ENCODE measurements at regions not wholly inside any gene's neighbourhood (a gene's known extent, or its start where the extent isn't known, plus 50 kb on each side); places are given as distances from the start of the nearest gene placed in this dataset.
"Not testable (repeated sequence)": the region's sequence is repeated elsewhere in the genome, so short reads cannot be mapped to it uniquely, and the experiment has no call there.

DNA sequence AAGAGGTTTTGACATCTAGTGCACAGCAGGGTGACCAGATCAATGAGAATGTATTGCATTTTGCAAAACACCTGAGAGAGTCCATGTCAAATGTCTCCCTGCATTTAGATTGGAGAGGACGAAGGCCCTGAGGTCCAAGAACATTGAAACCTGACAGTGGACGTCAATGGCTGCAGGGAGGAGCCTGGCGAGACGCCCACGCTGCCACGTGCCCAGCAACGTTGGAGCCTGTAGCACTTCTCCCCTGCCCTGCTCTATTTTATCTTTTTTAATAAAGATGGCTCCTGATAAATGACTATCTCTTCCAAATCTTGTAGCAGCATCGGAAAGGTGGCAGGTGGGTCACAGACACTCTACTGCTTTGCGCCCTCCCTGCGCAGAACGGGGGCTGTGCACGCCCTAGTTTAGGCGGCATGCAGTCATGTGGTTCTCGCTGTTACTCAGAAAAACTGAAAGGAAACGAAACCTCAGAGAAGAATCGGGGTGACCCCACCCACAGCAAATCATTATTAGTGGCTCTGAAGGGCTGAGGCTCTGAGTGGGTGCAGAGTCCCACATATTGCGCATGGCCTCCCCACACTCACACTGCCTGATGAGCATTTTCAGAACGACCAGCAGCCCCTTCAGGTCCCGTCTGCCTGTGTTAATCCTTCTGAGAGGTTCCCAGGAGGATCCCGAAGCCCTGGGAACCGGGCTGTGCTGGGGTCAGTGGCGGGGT, 62.5 kb upstream of the TAMM41 start:
- Histone ChIP-seq H3K4me3 (ENCODE audit: low read length) (no peak overlapping the region), H3K27me3 (ENCODE audit: control insufficient read depth, insufficient read depth, low read length) (peaks cover under 1% of the 10 kb centered on the region), H3K27ac (ENCODE audit: low read length) (no peak overlapping the region), H3K9me3 (replicated peaks; ENCODE audit: control insufficient read depth, low read depth, low read length) (no peaks in the 10 kb centered on the region), H3K36me3 (ENCODE audit: control insufficient read depth, insufficient read depth, low read length) (no peaks in the 10 kb centered on the region), H3K4me1 (ENCODE audit: control insufficient read depth, insufficient read depth, low read length) (no peaks in the 10 kb centered on the region)
- WGBS (ENCODE audit: insufficient coverage) = 65% methylated on average over 14 of the region's 22 CpGs
- DNase-seq = no peak

GRCh38 chr3:11909726-11910125, 63.0 kb upstream of the TAMM41 start:
- Histone ChIP-seq H3K4me1 (ENCODE audit: control insufficient read depth, insufficient read depth, low read length) (no peaks in the 10 kb centered on the region), H3K27me3 (ENCODE audit: control insufficient read depth, insufficient read depth, low read length) (no peaks in the 10 kb centered on the region), H3K9me3 (replicated peaks; ENCODE audit: control insufficient read depth, low read depth, low read length) (no peaks in the 10 kb centered on the region), H3K4me3 (ENCODE audit: low read length) (no peak overlapping the region), H3K27ac (ENCODE audit: low read length) (no peak overlapping the region), H3K36me3 (ENCODE audit: control insufficient read depth, insufficient read depth, low read length) (no peaks in the 10 kb centered on the region)
- 86% methylated on average over 1 of the region's 4 CpGs for WGBS (ENCODE audit: insufficient coverage)
- DNase-seq = no peak

DNA sequence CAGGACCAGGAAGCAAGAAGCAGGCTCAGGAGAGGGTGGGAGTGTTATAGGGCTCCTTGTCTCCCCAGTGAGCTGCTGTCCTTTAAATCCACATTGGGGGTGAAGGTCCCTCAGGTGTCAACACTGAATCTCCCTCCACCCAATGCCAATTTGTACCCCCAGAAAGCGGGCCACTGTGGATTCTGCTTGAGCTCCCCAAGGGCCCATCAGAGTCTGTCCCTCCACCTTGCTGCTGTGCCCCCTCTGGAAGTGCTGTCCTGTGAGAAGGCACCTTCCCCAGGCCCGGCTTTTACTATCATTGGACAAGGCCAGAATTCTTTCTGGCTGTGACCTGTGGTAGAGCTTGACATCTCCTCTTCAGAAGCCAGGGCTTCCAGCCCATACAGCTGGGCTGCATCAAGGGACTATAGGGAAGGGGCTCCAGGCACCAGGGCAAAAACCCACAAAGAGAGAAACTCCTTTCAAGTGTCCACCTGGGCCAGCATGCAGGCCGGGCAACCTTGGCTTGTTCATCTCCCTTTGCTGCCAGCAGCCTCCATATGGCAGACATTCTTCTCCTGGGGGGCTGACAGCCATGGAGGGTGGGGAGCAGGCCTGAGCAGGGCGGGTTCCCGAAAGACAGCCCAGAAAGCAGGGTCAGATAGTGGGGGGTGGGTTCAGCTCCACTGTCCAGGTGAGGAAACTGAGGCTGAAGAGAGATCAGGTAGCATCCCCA, 63.7 kb upstream of the TAMM41 start:
- 78% methylated on average over 3 of the region's 5 CpGs for whole genome bisulfite sequencing (ENCODE audit: insufficient coverage)
- DNase-seq; H3K4me3 ChIP-seq (ENCODE audit: low read length); H3K27ac ChIP-seq (ENCODE audit: low read length); H3K9me3 ChIP-seq (replicated peaks; ENCODE audit: control insufficient read depth, low read depth, low read length); H3K27me3 ChIP-seq (ENCODE audit: control insufficient read depth, insufficient read depth, low read length); H3K36me3 ChIP-seq (ENCODE audit: control insufficient read depth, insufficient read depth, low read length); H3K4me1 ChIP-seq (ENCODE audit: control insufficient read depth, insufficient read depth, low read length): not testable (repeated sequence)

DNA sequence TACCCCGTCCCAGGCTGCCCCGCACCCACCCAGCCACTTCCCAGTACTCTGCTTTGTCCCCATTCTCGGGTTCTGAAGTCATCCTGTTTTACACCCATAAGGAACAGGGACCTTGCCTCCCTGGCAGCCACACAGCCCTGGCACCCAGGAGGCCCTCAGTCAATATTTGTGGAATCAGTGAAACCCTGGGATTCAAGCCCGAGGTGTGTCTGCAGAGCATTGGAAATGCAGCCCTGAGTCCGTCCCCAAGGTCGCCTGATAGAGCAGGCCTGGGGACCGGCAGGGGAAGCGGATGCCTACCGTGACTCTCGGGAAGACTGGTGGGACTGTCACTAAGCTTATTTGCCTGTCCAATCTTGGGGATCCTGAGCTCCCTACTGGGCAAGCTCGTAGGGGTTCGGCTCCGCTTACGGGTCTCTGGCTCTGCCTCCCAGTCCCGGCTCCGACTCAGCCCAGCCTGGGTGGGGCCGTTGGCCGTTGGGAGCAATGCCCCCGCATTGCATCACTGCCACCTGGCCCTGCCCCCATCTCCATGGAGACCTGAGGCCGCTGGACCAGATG, 64.4 kb upstream of the TAMM41 start:
- no peaks in the 10 kb centered on the region for H3K27me3 ChIP-seq (ENCODE audit: control insufficient read depth, insufficient read depth, low read length)
- no peaks in the 10 kb centered on the region for H3K4me1 ChIP-seq (ENCODE audit: control insufficient read depth, insufficient read depth, low read length)
- no peak for DNase-seq
- H3K27ac ChIP-seq (ENCODE audit: low read length) = no peak overlapping the region
- H3K9me3 ChIP-seq (replicated peaks; ENCODE audit: control insufficient read depth, low read depth, low read length) = no peaks in the 10 kb centered on the region
- WGBS (ENCODE audit: insufficient coverage) = 81% methylated on average over 14 of the region's 20 CpGs
- H3K36me3 ChIP-seq (ENCODE audit: control insufficient read depth, insufficient read depth, low read length) = no peaks in the 10 kb centered on the region
- H3K4me3 ChIP-seq (ENCODE audit: low read length) = no peak overlapping the region

DNA sequence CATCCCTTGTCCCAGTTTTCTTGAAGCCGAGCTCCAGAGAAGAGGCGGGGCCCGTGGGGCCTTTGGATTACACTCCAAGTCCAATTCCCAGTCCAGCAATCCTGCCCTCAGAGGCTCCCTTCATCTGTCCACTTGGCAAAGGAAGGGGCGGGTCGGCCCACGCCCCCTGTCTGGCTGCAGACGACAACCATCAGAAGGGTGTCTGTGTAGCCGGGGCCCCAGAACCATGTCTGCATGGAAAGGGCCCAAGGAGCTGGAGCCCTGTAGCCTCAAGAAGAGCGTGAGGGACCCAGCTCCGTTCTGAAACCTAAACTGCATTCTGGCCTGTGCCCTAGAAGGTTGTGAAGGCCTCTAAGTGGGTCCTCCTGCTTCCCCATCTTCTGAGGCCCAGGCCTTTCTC, 65.2 kb upstream of the TAMM41 start:
- not testable (repeated sequence) for H3K4me3 ChIP-seq (ENCODE audit: low read length); H3K36me3 ChIP-seq (ENCODE audit: control insufficient read depth, insufficient read depth, low read length); H3K27me3 ChIP-seq (ENCODE audit: control insufficient read depth, insufficient read depth, low read length); H3K9me3 ChIP-seq (replicated peaks; ENCODE audit: control insufficient read depth, low read depth, low read length); H3K4me1 ChIP-seq (ENCODE audit: control insufficient read depth, insufficient read depth, low read length); DNase-seq; H3K27ac ChIP-seq (ENCODE audit: low read length)
- 49% methylated on average over 4 of the region's 10 CpGs for WGBS (ENCODE audit: insufficient coverage)

- no peaks in the 10 kb centered on the region for H3K36me3 ChIP-seq (ENCODE audit: control insufficient read depth, insufficient read depth, low read length)
- 84% methylated on average over 10 of the region's 14 CpGs for WGBS (ENCODE audit: insufficient coverage)
- DNase-seq = no peak
- no peaks in the 10 kb centered on the region for H3K27me3 ChIP-seq (ENCODE audit: control insufficient read depth, insufficient read depth, low read length)
- no peak overlapping the region for H3K27ac ChIP-seq (ENCODE audit: low read length)
- H3K9me3 ChIP-seq (replicated peaks; ENCODE audit: control insufficient read depth, low read depth, low read length) = no peaks in the 10 kb centered on the region
- no peak overlapping the region for H3K4me3 ChIP-seq (ENCODE audit: low read length)
- no peaks in the 10 kb centered on the region for H3K4me1 ChIP-seq (ENCODE audit: control insufficient read depth, insufficient read depth, low read length)
Observed at GRCh38 chr3:11913316-11913715, 66.6 kb upstream of the TAMM41 start.

- Histone ChIP-seq H3K27me3 (ENCODE audit: control insufficient read depth, insufficient read depth, low read length) (no peaks in the 10 kb centered on the region), H3K9me3 (replicated peaks; ENCODE audit: control insufficient read depth, low read depth, low read length) (no peaks in the 10 kb centered on the region), H3K27ac (ENCODE audit: low read length) (no peak overlapping the region), H3K4me1 (ENCODE audit: control insufficient read depth, insufficient read depth, low read length) (no peaks in the 10 kb centered on the region), H3K36me3 (ENCODE audit: control insufficient read depth, insufficient read depth, low read length) (no peaks in the 10 kb centered on the region), H3K4me3 (ENCODE audit: low read length) (no peak overlapping the region)
- 91% methylated on average over 5 of the region's 9 CpGs for WGBS (ENCODE audit: insufficient coverage)
- DNase-seq = no peak
Observed at GRCh38 chr3:11914041-11914440, 67.4 kb upstream of the TAMM41 start.

DNA sequence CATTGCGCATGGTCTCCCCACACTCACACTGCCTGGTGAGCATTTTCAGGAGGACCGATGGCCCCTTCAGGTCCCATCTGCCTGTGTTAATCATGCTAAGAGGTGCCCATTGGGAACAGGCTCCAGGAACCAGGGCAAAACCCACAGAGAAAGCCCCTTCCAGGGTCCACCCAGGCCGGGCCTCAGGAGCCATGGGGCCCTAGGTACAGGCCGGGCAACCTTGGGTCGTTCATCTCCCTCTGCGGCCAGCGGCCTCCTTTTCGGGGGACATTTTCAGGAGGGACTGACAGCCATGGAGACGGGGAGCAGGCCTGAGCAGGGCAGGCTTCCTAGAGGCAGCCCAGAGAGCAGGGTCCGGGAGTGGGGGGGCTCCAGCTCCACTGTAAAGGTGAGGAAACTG, 68.0 kb upstream of the TAMM41 start:
- H3K27ac ChIP-seq (ENCODE audit: low read length) = no peak overlapping the region
- no peaks in the 10 kb centered on the region for H3K4me1 ChIP-seq (ENCODE audit: control insufficient read depth, insufficient read depth, low read length)
- no peaks in the 10 kb centered on the region for H3K36me3 ChIP-seq (ENCODE audit: control insufficient read depth, insufficient read depth, low read length)
- no peak for DNase-seq
- no peak overlapping the region for H3K4me3 ChIP-seq (ENCODE audit: low read length)
- WGBS (ENCODE audit: insufficient coverage) = 73% methylated on average over 8 of the region's 10 CpGs
- no peaks in the 10 kb centered on the region for H3K9me3 ChIP-seq (replicated peaks; ENCODE audit: control insufficient read depth, low read depth, low read length)
- H3K27me3 ChIP-seq (ENCODE audit: control insufficient read depth, insufficient read depth, low read length) = no peaks in the 10 kb centered on the region

DNA sequence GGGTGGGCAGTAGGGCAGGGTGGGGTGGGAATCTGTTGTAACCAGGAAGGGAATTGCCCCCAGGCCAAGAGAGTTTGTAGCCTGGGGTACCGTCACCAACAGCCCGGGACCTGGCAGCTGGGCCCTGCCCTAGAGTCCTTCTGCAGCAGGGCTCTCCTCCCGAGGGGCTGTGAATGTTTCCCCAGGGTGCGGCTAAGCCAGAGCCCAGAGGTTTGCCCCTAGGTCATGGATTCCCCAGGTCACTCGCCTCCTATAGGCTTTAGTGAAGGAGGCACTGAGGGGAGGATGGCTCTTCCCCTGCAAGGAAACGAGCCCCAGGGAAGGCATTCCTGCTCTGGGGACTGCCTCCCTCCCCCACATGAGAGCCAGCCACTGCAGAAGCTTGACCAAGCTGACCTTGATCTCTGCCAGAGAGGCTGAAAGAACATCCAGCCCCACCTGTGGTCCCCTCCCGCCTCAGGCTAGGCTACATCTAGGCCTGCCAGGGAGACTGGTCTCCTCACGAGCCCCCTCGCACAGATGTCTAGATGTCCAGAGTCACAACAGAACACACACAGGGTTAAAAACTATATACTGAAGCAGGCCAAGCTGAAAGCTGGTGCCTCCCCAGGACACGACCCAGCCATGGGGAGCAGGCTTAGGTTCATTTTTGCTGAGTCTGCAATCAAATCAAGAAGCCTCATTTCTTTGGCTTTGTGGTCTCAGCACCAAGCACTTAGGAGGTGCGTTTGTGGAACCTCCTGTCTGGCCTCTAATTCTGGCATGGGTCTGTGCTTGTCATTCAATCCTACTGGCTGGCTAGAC, 69.1 kb upstream of the TAMM41 start:
- no peak overlapping the region for H3K27ac ChIP-seq (ENCODE audit: low read length)

DNA sequence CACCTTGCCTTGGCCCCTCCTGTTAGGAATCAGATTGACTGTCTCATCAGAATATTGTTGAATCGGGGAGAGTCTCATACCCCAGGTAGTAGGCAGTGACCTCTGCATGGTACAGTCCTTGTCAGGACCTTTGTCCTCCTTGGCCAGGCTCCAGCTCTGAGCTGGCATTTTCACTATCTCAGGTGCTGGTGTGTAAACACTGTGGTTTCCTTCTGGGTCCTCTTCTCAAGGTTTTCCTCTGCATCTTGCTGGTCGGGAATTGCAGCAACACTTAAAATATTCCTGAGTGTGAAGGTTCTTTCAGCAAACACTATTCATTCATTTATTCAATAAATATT, 69.7 kb upstream of the TAMM41 start:
- H3K27ac ChIP-seq (ENCODE audit: low read length); H3K9me3 ChIP-seq (replicated peaks; ENCODE audit: control insufficient read depth, low read depth, low read length); H3K4me3 ChIP-seq (ENCODE audit: low read length); DNase-seq; H3K27me3 ChIP-seq (ENCODE audit: control insufficient read depth, insufficient read depth, low read length); H3K4me1 ChIP-seq (ENCODE audit: control insufficient read depth, insufficient read depth, low read length); H3K36me3 ChIP-seq (ENCODE audit: control insufficient read depth, insufficient read depth, low read length): not testable (repeated sequence)
- WGBS (ENCODE audit: insufficient coverage) = 91% methylated on average over 1 of the region's 2 CpGs

More for the DNA sequence above, 69.1 kb upstream of the TAMM41 start:
- H3K36me3 ChIP-seq (ENCODE audit: control insufficient read depth, insufficient read depth, low read length) = no peaks in the 10 kb centered on the region
- no peaks in the 10 kb centered on the region for H3K27me3 ChIP-seq (ENCODE audit: control insufficient read depth, insufficient read depth, low read length)
- no peaks in the 10 kb centered on the region for H3K9me3 ChIP-seq (replicated peaks; ENCODE audit: control insufficient read depth, low read depth, low read length)
- no peak for DNase-seq
- no peaks in the 10 kb centered on the region for H3K4me1 ChIP-seq (ENCODE audit: control insufficient read depth, insufficient read depth, low read length)
- no peak overlapping the region for H3K4me3 ChIP-seq (ENCODE audit: low read length)
- WGBS (ENCODE audit: insufficient coverage) = 58% methylated on average over 11 of the region's 11 CpGs
